H1 (cell line): ENCODE measurements at regions not wholly inside any gene's neighbourhood (a gene's known extent, or its start where the extent isn't known, plus 50 kb on each side); places are given as distances from the start of the nearest gene placed in this dataset.

ENCODE experiments used
- CTCF ChIA-PET: fragments of 300-600 bp; sonication (Branson Sonifier 250); formaldehyde crosslinking; loops from one replicate; lab custom pipeline; 2021; ENCODE audit not compliant: partially characterized antibody; lab: Charles Lee
- POLR2A ChIA-PET: fragments of 300-600 bp; sonication (Branson Sonifier 250); formaldehyde crosslinking; loops from one replicate; lab custom pipeline; 2021; ENCODE audit warnings: inconsistent platforms; ENCODE audit not compliant: partially characterized antibody; lab: Charles Lee
- DNase-seq, 2 experiments: peaks; one replicate each; pipeline versions ENCODE4 v3.0.0 to v3.0.0-alpha.2; 2010 to 2022; ENCODE audit warnings: low spot score in 2 of 2, low read depth in 1 of 2, mixed read lengths in 1 of 2
- FAIRE-seq: peaks from 2 replicates; lab custom pipeline; 2011; peaks lifted over from hg19 to GRCh38; lab: Jason Lieb, UNC
- H2AFZ ChIP-seq: 2 replicates; pipeline ENCODE4 v1.8.1; 2012; ENCODE audit warnings: low read length, inconsistent platforms
- H2AK5ac ChIP-seq: 2 replicates; pipeline ENCODE4 v1.6.1; 2013; ENCODE audit warnings: low read depth, low read length
- H2BK120ac ChIP-seq: replicated peaks from 2 replicates; pipeline ENCODE3; 2013; ENCODE audit warnings: low read depth, low read length, inconsistent platforms
- H2BK12ac ChIP-seq: 2 replicates; pipeline ENCODE4 v1.6.1; 2013; ENCODE audit warnings: low read depth, low read length
- H2BK15ac ChIP-seq: 2 replicates; pipeline ENCODE4 v1.6.1; 2013; ENCODE audit warnings: low read length
- H2BK20ac ChIP-seq: 2 replicates; pipeline ENCODE4 v1.6.1; 2013; ENCODE audit warnings: low read length
- H2BK5ac ChIP-seq: 2 replicates; pipeline ENCODE4 v1.6.1; 2013; ENCODE audit warnings: low read depth, low read length
- H3K14ac ChIP-seq: 2 replicates; pipeline ENCODE4 v1.6.1; 2013; ENCODE audit warnings: inconsistent platforms; ENCODE audit not compliant: insufficient read length
- H3K18ac ChIP-seq: 2 replicates; pipeline ENCODE4 v1.6.1; 2013; ENCODE audit warnings: low read length; ENCODE audit errors: extremely low read depth
- H3K23ac ChIP-seq: 2 replicates; pipeline ENCODE4 v1.6.1; 2013; ENCODE audit warnings: inconsistent platforms; ENCODE audit not compliant: insufficient read length
- H3K23me2 ChIP-seq: 2 replicates; pipeline ENCODE4 v1.6.1; 2013; ENCODE audit warnings: low read depth, low read length
- H3K27ac ChIP-seq: 2 replicates; pipeline ENCODE4 v1.6.1; 2011; ENCODE audit warnings: low read depth, low read length, inconsistent platforms
- H3K27me3 ChIP-seq, 4 experiments: replicated peaks in 1 of 4; 1 replicate in 1 of 4; 2 replicates in 3 of 4; pipeline versions ENCODE4 v1.6.1 to v1.8.1; 2011 to 2013; ENCODE audit warnings: low read length in 3 of 4, mild to moderate bottlenecking in 3 of 4, inconsistent platforms in 2 of 4, mixed read lengths in 2 of 4, moderate library complexity in 1 of 4; ENCODE audit not compliant: control insufficient read depth in 3 of 4, insufficient read depth in 3 of 4; ENCODE audit errors: extremely low read depth in 1 of 4
- H3K36me3 ChIP-seq, 4 experiments: 2 replicates each; pipeline versions ENCODE4 v1.6.1 to v1.8.1; 2011 to 2013; ENCODE audit warnings: mild to moderate bottlenecking in 4 of 4, low read length in 3 of 4, moderate library complexity in 2 of 4, control low read depth in 1 of 4, inconsistent platforms in 1 of 4; ENCODE audit not compliant: insufficient read depth in 4 of 4, control insufficient read depth in 2 of 4
- H3K4ac ChIP-seq: replicated peaks from 2 replicates; pipeline ENCODE3; 2013; ENCODE audit warnings: low read length, low read depth, mixed read lengths, inconsistent platforms; ENCODE audit not compliant: insufficient read length
- H3K4me1 ChIP-seq, 4 experiments: replicated peaks in 1 of 4; 1 replicate in 1 of 4; 2 replicates in 3 of 4; pipeline versions ENCODE4 v1.6.1 to v1.8.1; 2011 to 2013; ENCODE audit warnings: low read length in 3 of 4, inconsistent platforms in 2 of 4, mixed read lengths in 1 of 4; ENCODE audit not compliant: insufficient read depth in 4 of 4, control insufficient read depth in 3 of 4
- H3K4me2 ChIP-seq, 2 experiments: 2 replicates each; pipeline versions ENCODE4 v1.6.1 to v1.8.1; 2011 to 2013; ENCODE audit warnings: low read depth in 2 of 2, low read length in 2 of 2, control low read depth in 1 of 2, inconsistent platforms in 1 of 2, mild to moderate bottlenecking in 1 of 2; ENCODE audit not compliant: insufficient read depth in 1 of 2
- H3K4me3 ChIP-seq, 4 experiments: fragments of 200-600, 300-600 bp in 1 of 4; sonication (generic), shearing (Covaris generic), sonication (Bioruptor Twin) in 1 of 4; 2 replicates each; pipeline versions ENCODE4 v1.5.1 to v1.8.1; 2011 to 2016; ENCODE audit warnings: low read length in 4 of 4, low read depth in 3 of 4, control low read depth in 2 of 4, inconsistent platforms in 2 of 4, mild to moderate bottlenecking in 2 of 4, mixed read lengths in 1 of 4, moderate library complexity in 1 of 4; ENCODE audit not compliant: insufficient read depth in 2 of 4; ENCODE audit errors: extremely low read depth in 1 of 4
- H3K56ac ChIP-seq: replicated peaks from 2 replicates; pipeline ENCODE3; 2013; ENCODE audit warnings: low read depth, mild to moderate bottlenecking, mixed read lengths, low read length, inconsistent platforms; ENCODE audit not compliant: insufficient read length
- H3K79me1 ChIP-seq: 2 replicates; pipeline ENCODE4 v1.6.1; 2013; ENCODE audit warnings: low read depth, low read length, control low read depth
- H3K79me2 ChIP-seq, 2 experiments: 2 replicates each; pipeline versions ENCODE4 v1.6.1 to v1.8.1; 2012 to 2013; ENCODE audit warnings: low read length in 2 of 2, mild to moderate bottlenecking in 2 of 2, inconsistent platforms in 1 of 2; ENCODE audit not compliant: insufficient read depth in 2 of 2, control insufficient read depth in 1 of 2
- H3K9ac ChIP-seq, 4 experiments: replicated peaks in 1 of 4; 1 replicate in 1 of 4; 2 replicates in 3 of 4; pipeline versions ENCODE4 v1.6.1 to v1.8.1; 2011 to 2013; ENCODE audit warnings: low read depth in 3 of 4, low read length in 3 of 4, control low read depth in 2 of 4, mild to moderate bottlenecking in 2 of 4, moderate library complexity in 2 of 4, inconsistent platforms in 1 of 4; ENCODE audit errors: extremely low read depth in 1 of 4
- H3K9me3 ChIP-seq, 2 experiments: 2 replicates each; pipeline versions ENCODE4 v1.6.1 to v1.8.1; 2012 to 2013; ENCODE audit warnings: mild to moderate bottlenecking in 2 of 2, moderate library complexity in 2 of 2, control low read depth in 1 of 2, inconsistent platforms in 1 of 2, low read depth in 1 of 2, low read length in 1 of 2, mixed read lengths in 1 of 2; ENCODE audit not compliant: insufficient read depth in 2 of 2
- H4K20me1 ChIP-seq, 2 experiments: replicated peaks in 1 of 2; 2 replicates each; pipeline versions ENCODE3 to v1.8.1; 2011 to 2013; ENCODE audit warnings: inconsistent platforms in 2 of 2, low read length in 2 of 2, mild to moderate bottlenecking in 1 of 2; ENCODE audit not compliant: insufficient read depth in 2 of 2, control insufficient read depth in 1 of 2
- H4K5ac ChIP-seq: 2 replicates; pipeline ENCODE4 v1.6.1; 2013; ENCODE audit warnings: low read length, low read depth, mixed read lengths, inconsistent platforms; ENCODE audit not compliant: insufficient read length
- H4K8ac ChIP-seq: 2 replicates; pipeline ENCODE4 v1.8.0; 2013; ENCODE audit warnings: mild to moderate bottlenecking, moderate library complexity, low read length, inconsistent platforms; ENCODE audit not compliant: insufficient read depth; ENCODE audit errors: extremely low read depth
- H4K91ac ChIP-seq: replicated peaks from 2 replicates; pipeline ENCODE3; 2013; ENCODE audit warnings: low read length, mixed read lengths, inconsistent platforms; ENCODE audit not compliant: insufficient read length
- BCL11A ChIP-seq, 2 experiments: IDR thresholded peaks; one replicate each; pipeline ENCODE4 v1.6.1; 2011; ENCODE audit warnings: low read depth in 2 of 2, low read length in 2 of 2, mild to moderate bottlenecking in 2 of 2
- MAX ChIP-seq: IDR thresholded peaks from 2 replicates; pipeline ENCODE4 v1.6.1; 2012; ENCODE audit warnings: inconsistent platforms
- RNF2 ChIP-seq: fragments of 200-900, 300-1000 bp; sonication (generic); IDR thresholded peaks from 2 replicates; pipeline ENCODE4 v1.7.1; 2016; ENCODE audit warnings: borderline replicate concordance, low read depth, mild to moderate bottlenecking, antibody characterized with exemption, low read length; ENCODE audit not compliant: poor library complexity, severe bottlenecking; ENCODE audit errors: missing control alignments
- TAF7 ChIP-seq: optimal IDR thresholded peaks from 2 replicates; pipeline ENCODE3; 2011; ENCODE audit warnings: low read depth, mild to moderate bottlenecking, inconsistent platforms, low read length, moderate library complexity, borderline replicate concordance
- WGBS, 2 experiments: shearing (Covaris generic) in 1 of 2; methylation state at CpG; one replicate each; pipeline versions ENCODE4 v1.1.6 to v1.1.7; 2013 to 2015; ENCODE audit warnings: low lambda C conversion rate in 2 of 2, mixed read lengths in 2 of 2, inconsistent platforms in 1 of 2, low coverage in 1 of 2, missing lambda C conversion rate in 1 of 2; ENCODE audit not compliant: insufficient replicate concordance in 2 of 2, insufficient coverage in 1 of 2, insufficient read length in 1 of 2; ENCODE audit errors: extremely low coverage in 1 of 2, missing lambda C conversion rate in 1 of 2; 5-methylcytosine and 5-hydroxymethylcytosine counted together

- H3K4me2 ChIP-seq: no peak overlapping the region
- TF ChIP-seq TAF7: no peak
- no peak for TF ChIP-seq MAX
- no peak for TF ChIP-seq BCL11A (IDR thresholded peaks at IDR 0.05; ENCODE audit: low read depth in 2 of 2, low read length in 2 of 2)
- TF ChIP-seq RNF2: no peak
These were observed 152.8 kb upstream of the AFDN start for GRCh38 chr6:167673946-167674345.

More at GRCh38 chr6:167673946-167674345, 152.8 kb upstream of the AFDN start:
- Histone ChIP-seq H3K9me3 (peaks cover 11 to 12% of the 10 kb centered on the region in 2 experiments; a peak in 2 of 4 replicates), H3K18ac (no peak overlapping the region), H4K91ac (no peak overlapping the region), H2BK12ac (no peak overlapping the region), H4K8ac (no peak overlapping the region), H3K36me3 (no peaks in the 10 kb centered on the region), H3K14ac (no peak overlapping the region), H3K4ac (no peak overlapping the region), H2BK5ac (no peak overlapping the region), H2BK20ac (no peak overlapping the region), H3K4me1 (peaks cover 0 to 15% (median 8%) of the 10 kb centered on the region in 4 experiments; a peak in 5 of 7 replicates), H3K4me3 (no peak overlapping the region), H3K27me3 (peaks cover 0 to 5% (median 0%) of the 10 kb centered on the region in 4 experiments; a peak in 3 of 7 replicates), H3K23ac (no peak overlapping the region), H2BK120ac (no peak overlapping the region), H3K79me2 (no peaks in the 10 kb centered on the region), H2BK15ac (no peak overlapping the region), H4K20me1 (no peaks in the 10 kb centered on the region), H2AK5ac (no peak overlapping the region), H3K56ac (no peak overlapping the region), H3K79me1 (no peaks in the 10 kb centered on the region; the same call in 1 of the 2 replicates), H3K9ac (no peak overlapping the region), H2AFZ (no peak overlapping the region), H4K5ac (no peak overlapping the region), H3K27ac (no peak overlapping the region), H3K23me2 (peaks cover 9% of the 10 kb centered on the region)
- ChIA-PET CTCF (no interaction called here), POLR2A (no interaction called here)
- DNase-seq (no peak), FAIRE-seq (no peak)
- 76% methylated on average over 5 of the region's 5 CpGs; no CpG with 5 or more reads in 1 of the 2 experiments for WGBS, 2 experiments
